Spleen (tissue), 7 donors: ENCODE measurements at regions not wholly inside any gene's neighbourhood (a gene's known extent, or its start where the extent isn't known, plus 50 kb on each side); places are given as distances from the start of the nearest gene placed in this dataset.

Source experiments
- CTCF ChIP-seq, 11 experiments: fragments of 200-600 bp in 7 of 11; fragments of 450-650 bp in 4 of 11; sonication (generic) in 4 of 11; IDR thresholded peaks in 8 of 11; conservative IDR thresholded peaks in 3 of 11; 1 replicate in 7 of 11; 2 replicates in 4 of 11; pipeline versions ENCODE4 v1.4.0 to v1.8.0; 2016 to 2021; ENCODE audit warnings: antibody characterized with exemption in 11 of 11, inconsistent platforms in 4 of 11, mild to moderate bottlenecking in 1 of 11
- POLR2A ChIP-seq, 3 donors: fragments of 450-650 bp; IDR thresholded peaks; one replicate each; pipeline ENCODE4 v1.5.1; 2017; ENCODE audit warnings: antibody characterized with exemption in 3 of 3, mild to moderate bottlenecking in 1 of 3
- POLR2AphosphoS5 ChIP-seq, 3 donors: sonication (generic); formaldehyde crosslinking; IDR thresholded peaks; one replicate each; pipeline ENCODE4 v1.5.1; 2017; ENCODE audit warnings: antibody characterized with exemption in 3 of 3
- donor health status: DM: no; HTN: no; CAD: no; lungs with moderate emphysema.
- donor health status: DM: no; HTN: no; CAD: no.
- donor health status: DM: no; HTN: no; CAD: no.

DNA sequence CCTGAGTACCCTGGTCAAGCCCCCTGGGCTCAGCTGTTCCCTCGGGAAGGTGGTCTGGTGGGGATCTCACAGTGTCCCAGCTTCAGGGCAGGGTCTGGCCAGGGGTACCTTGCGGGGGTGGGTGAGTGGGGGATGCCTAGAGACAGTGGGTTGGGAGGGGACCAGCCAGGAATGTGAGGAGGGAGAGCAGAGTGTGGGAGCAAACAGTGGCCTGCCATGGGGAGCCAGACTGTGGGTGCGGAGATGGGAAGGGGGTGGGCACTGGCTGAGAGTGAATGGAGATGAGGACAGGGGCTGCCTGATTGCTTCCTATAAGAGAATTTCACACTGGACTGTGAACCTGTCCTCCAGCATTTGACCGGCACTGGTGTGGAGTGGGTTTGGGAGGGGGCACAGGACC lies 95.1 kb downstream of the VEGFA start:
- TF ChIP-seq POLR2A (IDR thresholded peaks at IDR 0.05) (no peak), CTCF (IDR thresholded peaks at IDR 0.05 in 8 of 11, conservative IDR thresholded peaks at IDR 0.05 in 3 of 11) (no peak), POLR2AphosphoS5 (IDR thresholded peaks at IDR 0.05) (no peak)
